ENCODE measurements at regions not wholly inside any gene's neighbourhood (a gene's known extent, or its start where the extent isn't known, plus 50 kb on each side); places are given as distances from the start of the nearest gene placed in this dataset.

DNA sequence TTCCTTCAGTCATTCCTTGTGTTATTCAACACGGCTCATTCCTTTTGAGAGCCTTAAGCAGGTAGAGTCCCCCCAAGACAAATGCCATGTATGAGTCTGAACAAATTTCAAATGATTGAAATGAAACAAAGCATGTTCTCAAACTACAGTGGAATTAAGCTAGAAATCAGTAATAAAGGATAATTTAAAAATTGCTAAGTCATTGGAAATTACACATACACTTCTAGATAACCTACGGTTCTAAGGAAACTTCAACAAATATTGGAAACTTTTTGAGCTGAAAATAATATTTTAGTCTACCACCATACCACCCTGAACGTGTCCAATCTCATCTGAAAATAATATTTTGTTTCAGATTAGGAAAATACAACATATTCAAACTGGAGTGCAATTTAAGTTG lies 71.8 kb upstream of the UGP2 start:
- no peaks in the 10 kb centered on the region for H4K20me1 ChIP-seq (ENCODE audit: control insufficient read depth, insufficient read depth, low read depth, low read length)
- H3K79me2 ChIP-seq (ENCODE audit: control insufficient read depth, low read length): no peaks in the 10 kb centered on the region
- TF ChIP-seq CTCF (IDR thresholded peaks at IDR 0.05; ENCODE audit: low read depth, low read length, poor library complexity, severe bottlenecking) (no peak), EZH2phosphoT487 (IDR thresholded peaks at IDR 0.05; ENCODE audit: borderline replicate concordance, low read length) (no peak)
- no peak overlapping the region for H3K4me2 ChIP-seq (ENCODE audit: low read length)
- no peak overlapping the region for H3K27ac ChIP-seq (ENCODE audit: low read depth, low read length)
- H3K9me3 ChIP-seq (ENCODE audit: control insufficient read depth, insufficient read depth, low read length): peaks cover 7% of the 10 kb centered on the region; the same call in 1 of the 2 replicates
- no peaks in the 10 kb centered on the region for H3F3A ChIP-seq (ENCODE audit: control insufficient read depth, insufficient read depth)
- H3K36me3 ChIP-seq (ENCODE audit: control insufficient read depth, low read length): no peaks in the 10 kb centered on the region
- H3K4me3 ChIP-seq (ENCODE audit: low read length): no peak overlapping the region
- no peaks in the 10 kb centered on the region for H3K9me2 ChIP-seq (replicated peaks; ENCODE audit: control insufficient read depth, low read length)
- H3K27me3 ChIP-seq (ENCODE audit: control insufficient read depth, low read length): no peaks in the 10 kb centered on the region
- no peaks in the 10 kb centered on the region for H3K4me1 ChIP-seq (ENCODE audit: control insufficient read depth, low read length)

DNA sequence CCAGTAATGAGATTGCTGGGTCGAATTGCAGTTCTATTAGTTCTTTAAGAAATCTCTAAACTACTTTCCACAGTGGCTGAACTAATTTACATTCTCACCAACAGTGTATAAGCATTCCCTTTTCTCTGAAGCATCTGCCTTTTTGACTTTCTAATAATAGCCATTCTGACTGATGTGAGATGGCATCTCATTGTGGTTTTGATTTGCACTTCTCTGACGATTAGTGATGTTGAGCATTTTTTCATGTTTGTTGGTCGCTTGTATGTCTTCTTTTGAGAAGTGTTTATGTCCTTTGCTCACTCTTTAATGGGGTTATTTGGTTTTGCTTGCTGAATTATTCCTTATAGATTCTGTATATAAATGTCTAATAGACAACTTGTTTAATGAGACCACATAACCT lies 69.6 kb upstream of the UGP2 start:
- H3K36me3 ChIP-seq (ENCODE audit: control insufficient read depth, low read length): no peaks in the 10 kb centered on the region
- H3K4me1 ChIP-seq (ENCODE audit: control insufficient read depth, low read length): no peaks in the 10 kb centered on the region
- H3K4me3 ChIP-seq (ENCODE audit: low read length): no peak overlapping the region
- peaks cover 7% of the 10 kb centered on the region; the same call in 1 of the 2 replicates for H3K9me3 ChIP-seq (ENCODE audit: control insufficient read depth, insufficient read depth, low read length)
- H3F3A ChIP-seq (ENCODE audit: control insufficient read depth, insufficient read depth): no peaks in the 10 kb centered on the region
- no peaks in the 10 kb centered on the region for H4K20me1 ChIP-seq (ENCODE audit: control insufficient read depth, insufficient read depth, low read depth, low read length)
- no peak overlapping the region for H3K4me2 ChIP-seq (ENCODE audit: low read length)
- no peak overlapping the region for H3K27ac ChIP-seq (ENCODE audit: low read depth, low read length)
- H3K9me2 ChIP-seq (replicated peaks; ENCODE audit: control insufficient read depth, low read length): no peaks in the 10 kb centered on the region
- no peaks in the 10 kb centered on the region for H3K79me2 ChIP-seq (ENCODE audit: control insufficient read depth, low read length)
- no peaks in the 10 kb centered on the region for H3K27me3 ChIP-seq (ENCODE audit: control insufficient read depth, low read length)
- TF ChIP-seq EZH2phosphoT487 (IDR thresholded peaks at IDR 0.05; ENCODE audit: borderline replicate concordance, low read length) (no peak), CTCF (IDR thresholded peaks at IDR 0.05; ENCODE audit: low read depth, low read length, poor library complexity, severe bottlenecking) (no peak)

DNA sequence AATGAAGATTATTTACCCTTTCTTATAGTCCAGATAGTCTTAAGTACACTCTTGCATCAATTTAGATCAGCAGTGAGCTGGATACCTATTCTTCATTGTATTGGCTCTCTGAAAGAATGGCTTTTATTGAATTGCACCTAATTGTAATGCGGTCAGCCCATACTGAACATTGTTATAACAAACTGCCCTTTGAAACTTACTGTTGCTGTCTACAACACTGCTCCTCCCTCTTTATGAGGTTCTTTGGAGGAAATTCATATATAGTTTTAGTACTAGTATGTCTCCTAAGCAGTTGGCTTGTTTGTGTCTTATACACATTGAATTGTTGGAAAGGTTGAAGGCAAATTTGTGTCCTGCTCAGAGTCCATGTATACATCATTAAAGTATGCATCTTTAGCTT lies 66.5 kb upstream of the UGP2 start:
- H3F3A ChIP-seq (ENCODE audit: control insufficient read depth, insufficient read depth): no peaks in the 10 kb centered on the region
- no peaks in the 10 kb centered on the region for H3K79me2 ChIP-seq (ENCODE audit: control insufficient read depth, low read length)
- H4K20me1 ChIP-seq (ENCODE audit: control insufficient read depth, insufficient read depth, low read depth, low read length): no peaks in the 10 kb centered on the region
- H3K4me1 ChIP-seq (ENCODE audit: control insufficient read depth, low read length): peaks cover 22% of the 10 kb centered on the region
- no peak overlapping the region for H3K4me2 ChIP-seq (ENCODE audit: low read length)
- TF ChIP-seq CTCF (IDR thresholded peaks at IDR 0.05; ENCODE audit: low read depth, low read length, poor library complexity, severe bottlenecking) (no peak), EZH2phosphoT487 (IDR thresholded peaks at IDR 0.05; ENCODE audit: borderline replicate concordance, low read length) (no peak)
- no peak overlapping the region for H3K4me3 ChIP-seq (ENCODE audit: low read length)
- no peaks in the 10 kb centered on the region for H3K9me3 ChIP-seq (ENCODE audit: control insufficient read depth, insufficient read depth, low read length)
- H3K9me2 ChIP-seq (replicated peaks; ENCODE audit: control insufficient read depth, low read length): no peaks in the 10 kb centered on the region
- H3K36me3 ChIP-seq (ENCODE audit: control insufficient read depth, low read length): no peaks in the 10 kb centered on the region
- H3K27ac ChIP-seq (ENCODE audit: low read depth, low read length): no peak overlapping the region
- no peaks in the 10 kb centered on the region for H3K27me3 ChIP-seq (ENCODE audit: control insufficient read depth, low read length)

GRCh38 chr2:63776382-63776781 lies 65.3 kb upstream of the UGP2 start:
- Histone ChIP-seq H3F3A (ENCODE audit: control insufficient read depth, insufficient read depth) (no peaks in the 10 kb centered on the region), H3K36me3 (ENCODE audit: control insufficient read depth, low read length) (no peaks in the 10 kb centered on the region), H3K27me3 (ENCODE audit: control insufficient read depth, low read length) (no peaks in the 10 kb centered on the region), H3K4me3 (ENCODE audit: low read length) (no peak overlapping the region), H3K4me2 (ENCODE audit: low read length) (no peak overlapping the region), H3K79me2 (ENCODE audit: control insufficient read depth, low read length) (no peaks in the 10 kb centered on the region), H3K27ac (ENCODE audit: low read depth, low read length) (no peak overlapping the region), H4K20me1 (ENCODE audit: control insufficient read depth, insufficient read depth, low read depth, low read length) (no peaks in the 10 kb centered on the region), H3K9me3 (ENCODE audit: control insufficient read depth, insufficient read depth, low read length) (no peaks in the 10 kb centered on the region), H3K4me1 (ENCODE audit: control insufficient read depth, low read length) (peaks cover 30% of the 10 kb centered on the region), H3K9me2 (replicated peaks; ENCODE audit: control insufficient read depth, low read length) (no peaks in the 10 kb centered on the region)
- TF ChIP-seq EZH2phosphoT487 (IDR thresholded peaks at IDR 0.05; ENCODE audit: borderline replicate concordance, low read length) (no peak), CTCF (IDR thresholded peaks at IDR 0.05; ENCODE audit: low read depth, low read length, poor library complexity, severe bottlenecking) (no peak)
